Loucy (cell line): ENCODE measurements at regions not wholly inside any gene's neighbourhood (a gene's known extent, or its start where the extent isn't known, plus 50 kb on each side); places are given as distances from the start of the nearest gene placed in this dataset.

Source experiments
- CTCF ChIP-seq: fragments of 200-600 bp; sonication (generic); conservative IDR thresholded peaks from 2 replicates; pipeline ENCODE4 v1.5.1; 2014; ENCODE audit warnings: mild to moderate bottlenecking, antibody characterized with exemption, low read length
- EZH2phosphoT487 ChIP-seq: fragments of 200-600 bp; IDR thresholded peaks from 2 replicates; pipeline ENCODE4 v1.6.1; 2018; ENCODE audit warnings: antibody characterized with exemption, mild to moderate bottlenecking, moderate library complexity, borderline replicate concordance

DNA sequence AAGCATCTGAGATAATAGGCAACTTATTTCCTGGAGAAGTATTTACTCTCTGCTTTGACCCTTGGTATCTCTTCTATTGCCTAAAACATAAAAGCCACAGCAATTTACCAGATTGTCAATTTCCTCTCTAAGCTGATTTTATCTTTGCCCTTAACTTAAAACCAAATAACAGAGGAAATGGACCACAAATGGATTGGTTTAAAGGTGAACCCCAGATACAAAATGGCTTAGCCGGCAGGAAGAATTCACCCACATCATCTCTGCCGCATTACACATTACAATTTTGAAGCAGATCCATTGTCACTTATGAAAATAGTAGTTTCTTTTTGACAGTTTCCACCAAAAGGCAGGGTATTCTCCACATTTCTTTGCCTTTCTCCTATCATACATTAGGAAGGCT lies 585.8 kb upstream of the CHAC2 start:
- no peak for TF ChIP-seq CTCF
- TF ChIP-seq EZH2phosphoT487, result no peak
